Endothelial cell of umbilical vein (primary cell): ENCODE measurements at regions not wholly inside any gene's neighbourhood (a gene's known extent, or its start where the extent isn't known, plus 50 kb on each side); places are given as distances from the start of the nearest gene placed in this dataset.

Source experiments
- BruUV-seq: library from RNA; stranded (reverse); fragments of 400-500 nt; replicated peaks from 2 replicates; lab custom pipeline; 2021; lab: Mats Ljungman, UMichigan
- CTCF ChIA-PET: fragments of 300-600, 350-600 bp; sonication (Branson Sonifier 250); formaldehyde crosslinking; loops from one replicate; lab custom pipeline; 2021; ENCODE audit warnings: antibody characterized with exemption, inconsistent platforms; lab: Charles Lee
- POLR2A ChIA-PET: fragments of 300-600, 350-600 bp; sonication (Branson Sonifier 250); formaldehyde crosslinking; loops from one replicate; lab custom pipeline; 2021; ENCODE audit warnings: antibody characterized with exemption, inconsistent platforms; lab: Charles Lee
- DNase-seq: peaks from one replicate; pipeline ENCODE4 v3.0.0-alpha.2; 2011; ENCODE audit warnings: low read depth, low spot score
- FAIRE-seq: peaks from 2 replicates; lab custom pipeline; 2011; peaks lifted over from hg19 to GRCh38; lab: Jason Lieb, UNC
- H2AFZ ChIP-seq: 2 replicates; pipeline ENCODE4 v1.6.0; 2012; ENCODE audit warnings: low read depth, low read length, control low read depth, inconsistent platforms
- H3K27ac ChIP-seq: 2 replicates; pipeline ENCODE4 v1.5.1; 2011; ENCODE audit warnings: low read depth, mild to moderate bottlenecking, control low read depth, low read length, moderate library complexity; ENCODE audit not compliant: insufficient read depth
- H3K27me3 ChIP-seq, 2 experiments: 2 replicates each; pipeline versions ENCODE4 v1.6.0 to v1.6.1; 2011; ENCODE audit warnings: low read length in 2 of 2, mixed read lengths in 1 of 2; ENCODE audit not compliant: control insufficient read depth in 2 of 2, insufficient read depth in 2 of 2
- H3K36me3 ChIP-seq, 2 experiments: 2 replicates in 1 of 2; 3 replicates in 1 of 2; pipeline ENCODE4 v1.5.1; 2011; ENCODE audit warnings: low read length in 2 of 2, mild to moderate bottlenecking in 1 of 2, moderate library complexity in 1 of 2; ENCODE audit not compliant: control insufficient read depth in 2 of 2, insufficient read depth in 2 of 2; ENCODE audit errors: extremely low read depth in 1 of 2
- H3K4me1 ChIP-seq: 3 replicates; pipeline ENCODE4 v1.5.1; 2011; ENCODE audit warnings: mild to moderate bottlenecking, low read length; ENCODE audit not compliant: control insufficient read depth, insufficient read depth; ENCODE audit errors: extremely low read depth
- H3K4me2 ChIP-seq: 2 replicates; pipeline ENCODE4 v1.6.1; 2011; ENCODE audit warnings: low read length, control low read depth, mixed read lengths; ENCODE audit not compliant: insufficient read depth
- H3K4me3 ChIP-seq, 3 experiments: fragments of 200-600 bp in 1 of 3; sonication (generic), shearing (Covaris generic) in 1 of 3; replicated peaks in 1 of 3; 2 replicates each; pipeline ENCODE4 v1.5.1; 2011 to 2016; ENCODE audit warnings: control low read depth in 3 of 3, low read length in 3 of 3, mild to moderate bottlenecking in 2 of 3, inconsistent platforms in 1 of 3, low read depth in 1 of 3, moderate library complexity in 1 of 3; ENCODE audit not compliant: insufficient read depth in 1 of 3
- H3K79me2 ChIP-seq: 2 replicates; pipeline ENCODE4 v1.6.0; 2012; ENCODE audit warnings: low read length, inconsistent platforms; ENCODE audit not compliant: control insufficient read depth, insufficient read depth
- H3K9ac ChIP-seq: replicated peaks from 2 replicates; pipeline ENCODE3; 2011; ENCODE audit warnings: low read length, control low read depth; ENCODE audit not compliant: insufficient read depth; ENCODE audit errors: extremely low read depth
- H3K9me1 ChIP-seq: replicated peaks from 3 replicates; pipeline ENCODE4 v1.6.0; 2011; ENCODE audit warnings: mild to moderate bottlenecking, low read length; ENCODE audit not compliant: control insufficient read depth, insufficient read depth; ENCODE audit errors: extremely low read depth
- H3K9me3 ChIP-seq: replicated peaks from 2 replicates; pipeline ENCODE4 v1.5.1; 2012; ENCODE audit warnings: low read length, inconsistent platforms; ENCODE audit not compliant: control insufficient read depth, insufficient read depth
- H4K20me1 ChIP-seq: replicated peaks from 2 replicates; pipeline ENCODE3; 2011; ENCODE audit warnings: mild to moderate bottlenecking, low read length; ENCODE audit not compliant: control insufficient read depth, insufficient read depth; ENCODE audit errors: extremely low read depth
- CTCF ChIP-seq, 2 donors: IDR thresholded peaks; 1 replicate in 1 of 2; 2 replicates in 1 of 2; pipeline ENCODE4 v1.5.1; 2011; ENCODE audit warnings: low read length in 2 of 2, mild to moderate bottlenecking in 2 of 2, moderate library complexity in 2 of 2, control low read depth in 1 of 2, inconsistent platforms in 1 of 2, low read depth in 1 of 2; ENCODE audit not compliant: insufficient read depth in 1 of 2; ENCODE audit errors: extremely low read depth in 1 of 2
- EZH2 ChIP-seq: IDR thresholded peaks from 2 replicates; pipeline ENCODE4 v1.6.1; 2012; ENCODE audit warnings: borderline replicate concordance, low read depth, mild to moderate bottlenecking, moderate library complexity, low read length, inconsistent platforms; ENCODE audit not compliant: severe bottlenecking
- FOS ChIP-seq: IDR thresholded peaks from 2 replicates; pipeline ENCODE4 v1.6.1; 2011; ENCODE audit warnings: mild to moderate bottlenecking, low read length, moderate library complexity, borderline replicate concordance; ENCODE audit not compliant: insufficient read depth
- GATA2 ChIP-seq: IDR thresholded peaks from 2 replicates; pipeline ENCODE4 v1.7.0; 2011; ENCODE audit warnings: low read depth, mild to moderate bottlenecking, moderate library complexity, mixed read lengths, low read length; ENCODE audit not compliant: insufficient read length, insufficient read depth
- JUN ChIP-seq: IDR thresholded peaks from 2 replicates; pipeline ENCODE4 v1.6.1; 2011; ENCODE audit warnings: borderline replicate concordance, low read depth; ENCODE audit not compliant: insufficient read length, insufficient read depth
- MAX ChIP-seq: IDR thresholded peaks from 2 replicates; pipeline ENCODE4 v1.6.1; 2011; ENCODE audit not compliant: insufficient read depth, insufficient read length
- MYC ChIP-seq: IDR thresholded peaks from one replicate; pipeline ENCODE4 v1.6.1; 2011; ENCODE audit warnings: mild to moderate bottlenecking, low read depth, low read length
- POLR2A ChIP-seq: IDR thresholded peaks from 2 replicates; pipeline ENCODE4 v1.6.1; 2012; ENCODE audit warnings: low read depth, mild to moderate bottlenecking, control low read depth, low read length
- POLR2AphosphoS5 ChIP-seq: IDR thresholded peaks from 2 replicates; pipeline ENCODE4 v1.6.1; 2012; ENCODE audit warnings: low read depth, mild to moderate bottlenecking, control low read depth, low read length, moderate library complexity; ENCODE audit not compliant: insufficient read depth
- dilution Hi-C: fragments of 300-500 bp; cut with MboI; formaldehyde crosslinking; loops from one replicate; pipeline ENCODE4 v1.15.0; 2019; ENCODE audit warnings: low sequenced_read_pairs; ENCODE audit not compliant: extremely low pct_ligation_motif_present
- intact Hi-C: fragments of 100-400 bp; cut with micrococcal nuclease; formaldehyde crosslinking; loops from one replicate; pipeline ENCODE4 v1.10.0; 2022

DNA sequence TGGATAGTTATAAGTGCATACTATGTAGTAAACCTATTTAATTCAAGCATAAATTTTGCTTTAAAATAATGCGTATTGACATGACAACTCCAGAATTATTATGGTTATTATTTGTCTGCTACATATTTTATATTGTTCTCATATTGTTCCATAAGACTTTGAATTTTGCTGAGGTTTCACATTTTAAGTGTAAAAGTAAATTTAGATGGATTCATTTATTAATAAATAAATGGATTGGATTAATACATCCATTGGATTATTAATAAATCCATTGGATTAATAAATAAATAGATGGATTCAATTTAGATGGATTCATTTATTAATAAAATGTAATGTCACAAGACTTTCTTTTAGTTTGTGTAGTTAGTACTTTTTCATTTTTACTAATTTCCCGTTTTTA lies 1768.0 kb upstream of the PCDH10 start:
- no peaks in the 10 kb centered on the region for H3K79me2 ChIP-seq
- TF ChIP-seq FOS: no peak
- TF ChIP-seq CTCF (IDR thresholded peaks at IDR 0.05; ENCODE audit: extremely low read depth in 1 of 2, insufficient read depth in 1 of 2, low read depth in 1 of 2, low read length in 2 of 2): no peak
- no peak for TF ChIP-seq POLR2A
- TF ChIP-seq JUN: no peak
- TF ChIP-seq MAX: no peak
- no peak for TF ChIP-seq EZH2
- TF ChIP-seq MYC: no peak
- no peak for TF ChIP-seq POLR2AphosphoS5
- TF ChIP-seq GATA2: no peak
- no peak overlapping the region for H3K4me2 ChIP-seq
- no peaks in the 10 kb centered on the region for H3K4me1 ChIP-seq
- ChIA-PET CTCF (no interaction called here), POLR2A (no interaction called here)
- no peak overlapping the region for H3K27ac ChIP-seq
- no peak for FAIRE-seq
- no peaks in the 10 kb centered on the region for H3K27me3 ChIP-seq
- H3K9me1 ChIP-seq: no peaks in the 10 kb centered on the region
- dilution Hi-C loops (no loop called here), intact Hi-C loops (no loop called here)
- no peaks in the 10 kb centered on the region for H3K36me3 ChIP-seq
- no peak overlapping the region for H3K4me3 ChIP-seq
- BruUV-seq: no TSS peak
- no peaks in the 10 kb centered on the region for H4K20me1 ChIP-seq
- H2AFZ ChIP-seq: no peak overlapping the region
- H3K9me3 ChIP-seq: peaks cover 3% of the 10 kb centered on the region
- DNase-seq: no peak
- no peak overlapping the region for H3K9ac ChIP-seq
